Activated CD4-positive, alpha-beta T cell treated with anti-CD3 and anti-CD28 coated beads, Interleukin-2, amount 50 U/mL, for 48 hours (primary cell): ENCODE measurements at regions not wholly inside any gene's neighbourhood (a gene's known extent, or its start where the extent isn't known, plus 50 kb on each side); places are given as distances from the start of the nearest gene placed in this dataset.
"Not testable (repeated sequence)": the region's sequence is repeated elsewhere in the genome, so short reads cannot be mapped to it uniquely, and the experiment has no call there.

Experiments used
- DNase-seq, 2 experiments: peaks; one replicate each; pipeline ENCODE4 v3.0.0-alpha.2; 2020

DNA sequence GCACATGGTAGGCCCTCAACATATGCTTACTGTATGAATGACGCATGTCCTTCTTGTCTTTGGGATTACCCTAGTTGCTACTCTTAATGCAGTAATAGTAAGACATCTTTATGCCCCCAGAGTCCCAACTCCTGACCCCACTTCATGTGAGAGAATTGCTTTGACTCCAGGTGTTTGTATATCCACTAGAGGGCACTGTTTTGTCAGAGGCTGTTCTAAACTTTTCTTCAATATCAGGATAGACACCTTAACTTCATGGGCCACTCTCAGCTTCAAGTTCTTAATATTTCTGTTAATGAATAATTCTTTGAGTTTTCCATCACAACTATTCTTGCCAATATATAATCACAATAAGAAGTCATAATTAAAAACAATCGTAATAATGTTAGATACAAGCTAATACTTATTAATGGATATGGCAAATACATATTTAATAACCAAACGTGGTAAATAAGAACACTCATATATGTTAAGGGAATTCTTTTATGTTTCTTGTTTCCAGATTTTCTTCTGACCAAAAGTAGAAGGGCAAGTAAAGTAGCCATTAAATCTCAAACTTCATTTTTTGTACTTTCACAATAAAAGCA lies 337.2 kb upstream of the DNAJC19 start:
- DNase-seq, result no peak

- DNase-seq, result not testable (repeated sequence)
These were observed 335.0 kb upstream of the DNAJC19 start for GRCh38 chr3:181324516-181324915.

DNA sequence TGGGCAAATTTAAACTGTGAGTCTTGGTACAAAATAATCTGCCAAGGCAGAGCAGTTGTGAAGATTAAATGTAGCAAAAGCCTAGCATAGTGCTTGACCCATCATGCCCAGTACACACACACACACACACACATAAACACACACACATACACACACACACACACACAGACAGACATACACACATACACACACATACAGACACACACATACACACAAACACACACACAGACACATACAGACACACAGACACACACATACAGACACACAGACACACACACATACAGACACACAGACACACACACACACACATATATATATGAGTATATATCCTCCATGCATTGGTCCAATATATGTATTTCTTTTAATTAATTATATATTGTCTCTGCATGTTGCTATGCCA lies 328.8 kb upstream of the DNAJC19 start:
- DNase-seq, result no peak

GRCh38 chr3:181317508-181317907 lies 328.0 kb upstream of the DNAJC19 start:
- no peak for DNase-seq

DNA sequence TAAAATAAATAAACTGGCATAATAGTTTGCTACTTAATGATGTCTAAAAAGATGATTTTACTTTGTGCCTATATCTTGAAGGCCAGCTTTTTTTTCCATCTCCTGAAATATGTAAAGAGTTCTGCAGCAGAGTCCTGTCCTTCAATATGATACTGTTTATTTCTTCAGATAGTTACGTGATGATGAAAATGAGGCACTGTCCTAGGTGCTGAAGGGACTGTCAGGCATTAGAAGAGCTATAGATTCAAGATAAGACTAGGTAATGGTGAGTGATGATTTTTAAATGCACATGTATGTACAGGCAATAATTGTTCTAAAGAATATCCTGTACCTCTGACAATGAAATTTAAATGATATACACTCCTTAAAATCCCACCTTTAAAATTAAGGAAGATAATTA lies 326.9 kb upstream of the DNAJC19 start:
- no peak for DNase-seq

DNA sequence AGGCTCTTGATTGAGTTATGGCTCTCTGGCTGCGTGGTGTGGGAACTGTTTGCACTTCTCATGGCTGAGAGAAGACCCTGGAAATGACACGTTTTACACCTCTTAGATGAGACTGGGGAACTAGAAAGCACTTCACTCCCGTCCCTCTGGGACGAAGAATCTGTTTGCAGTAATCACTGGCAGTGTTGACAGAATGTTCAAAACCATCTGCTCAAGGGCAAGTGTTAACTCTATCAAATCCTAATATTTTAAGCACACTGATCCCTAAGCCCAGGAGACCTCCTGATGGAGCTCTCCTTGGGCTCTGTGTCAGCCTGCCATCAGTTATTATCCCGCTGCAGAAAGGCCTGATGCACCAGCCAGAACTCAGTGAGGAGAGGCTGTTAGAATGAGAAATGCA lies 323.8 kb upstream of the DNAJC19 start:
- no peak for DNase-seq

DNA sequence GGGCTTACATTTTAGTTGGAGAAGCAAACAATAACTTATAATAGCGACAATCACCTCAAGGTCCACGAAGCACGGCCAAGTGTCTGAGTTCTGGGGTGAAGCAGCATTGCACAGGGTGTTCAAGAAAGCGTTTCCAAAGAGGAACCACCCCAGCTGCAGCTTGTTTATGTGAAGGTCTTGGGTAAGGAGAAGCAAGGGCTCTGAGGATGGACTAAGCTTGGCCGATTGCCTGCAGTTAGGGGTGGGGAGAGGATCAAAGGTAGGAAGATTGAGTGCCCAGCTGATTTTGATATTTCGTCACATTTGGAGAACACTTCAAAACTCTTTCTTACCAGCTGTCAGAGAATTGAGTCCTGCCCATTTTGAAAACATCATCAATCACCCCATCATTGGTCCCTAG lies 321.6 kb upstream of the DNAJC19 start:
- DNase-seq, result no peak

DNA sequence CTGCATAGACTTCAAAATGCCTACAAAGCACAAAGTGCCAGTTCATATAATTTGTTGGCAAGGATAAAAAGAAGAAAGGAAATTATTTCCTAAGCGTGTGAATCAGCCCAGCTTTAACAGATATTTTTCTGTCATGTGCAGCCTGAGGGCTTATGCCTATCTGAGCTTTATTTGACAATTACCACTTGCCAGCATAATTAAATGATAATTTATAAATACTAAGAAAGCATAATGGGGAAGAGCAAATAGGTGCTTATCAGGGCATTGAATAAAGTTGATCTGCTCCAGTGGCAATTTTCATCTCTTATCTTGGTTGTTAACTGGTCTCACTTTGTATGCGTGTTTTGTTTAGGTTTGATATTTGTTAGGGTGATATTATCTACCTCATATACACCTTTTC lies 313.4 kb upstream of the DNAJC19 start:
- no peak for DNase-seq

DNA sequence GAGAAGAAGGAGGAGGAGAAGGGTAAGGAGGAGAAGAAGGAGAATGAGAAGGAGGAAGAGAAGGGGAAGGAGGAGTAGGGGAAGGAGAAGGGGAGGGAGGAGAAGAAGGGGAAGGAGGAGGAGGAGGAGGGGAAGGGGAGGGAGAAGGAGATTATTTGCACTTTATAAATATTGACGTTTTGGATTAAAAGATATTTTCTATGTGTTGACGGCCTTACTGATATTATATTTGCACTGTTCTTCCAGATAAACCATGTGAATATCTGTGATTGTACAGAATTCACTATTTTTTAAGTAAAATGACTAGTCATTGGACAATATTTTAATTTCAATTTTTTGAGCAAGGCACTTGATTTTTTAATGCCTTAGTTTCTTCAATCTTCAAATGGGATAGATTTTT lies 310.5 kb upstream of the DNAJC19 start:
- DNase-seq, result no peak

- no peak for DNase-seq
These were observed 308.9 kb upstream of the DNAJC19 start for GRCh38 chr3:181298421-181298820.

- no peak for DNase-seq
These were observed 303.4 kb upstream of the DNAJC19 start for GRCh38 chr3:181292984-181293383.

- no peak for DNase-seq
These were observed 301.4 kb upstream of the DNAJC19 start for GRCh38 chr3:181290941-181291340.

GRCh38 chr3:181289306-181289705 lies 299.8 kb upstream of the DNAJC19 start:
- no peak for DNase-seq

DNA sequence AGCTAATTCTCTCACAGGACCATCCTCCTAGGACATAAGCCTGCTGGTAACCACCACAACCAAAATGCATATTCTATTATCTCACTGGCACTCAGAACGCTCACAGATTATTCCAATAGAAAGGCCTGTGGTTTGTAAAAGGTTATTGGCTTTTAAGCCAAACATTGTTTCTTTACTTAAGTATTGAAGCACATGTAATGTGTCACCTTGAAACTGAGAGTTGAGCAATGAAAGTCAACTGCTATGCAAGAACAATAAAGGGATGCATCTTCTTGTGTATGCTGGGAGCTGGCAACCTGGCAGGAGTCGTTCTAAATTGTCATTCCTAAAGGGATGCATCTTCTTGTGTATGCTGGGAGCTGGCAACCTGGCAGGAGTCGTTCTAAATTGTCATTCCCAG lies 298.6 kb upstream of the DNAJC19 start:
- DNase-seq, result no peak

GRCh38 chr3:181279239-181279565 lies 289.7 kb upstream of the DNAJC19 start:
- no peak for DNase-seq

DNA sequence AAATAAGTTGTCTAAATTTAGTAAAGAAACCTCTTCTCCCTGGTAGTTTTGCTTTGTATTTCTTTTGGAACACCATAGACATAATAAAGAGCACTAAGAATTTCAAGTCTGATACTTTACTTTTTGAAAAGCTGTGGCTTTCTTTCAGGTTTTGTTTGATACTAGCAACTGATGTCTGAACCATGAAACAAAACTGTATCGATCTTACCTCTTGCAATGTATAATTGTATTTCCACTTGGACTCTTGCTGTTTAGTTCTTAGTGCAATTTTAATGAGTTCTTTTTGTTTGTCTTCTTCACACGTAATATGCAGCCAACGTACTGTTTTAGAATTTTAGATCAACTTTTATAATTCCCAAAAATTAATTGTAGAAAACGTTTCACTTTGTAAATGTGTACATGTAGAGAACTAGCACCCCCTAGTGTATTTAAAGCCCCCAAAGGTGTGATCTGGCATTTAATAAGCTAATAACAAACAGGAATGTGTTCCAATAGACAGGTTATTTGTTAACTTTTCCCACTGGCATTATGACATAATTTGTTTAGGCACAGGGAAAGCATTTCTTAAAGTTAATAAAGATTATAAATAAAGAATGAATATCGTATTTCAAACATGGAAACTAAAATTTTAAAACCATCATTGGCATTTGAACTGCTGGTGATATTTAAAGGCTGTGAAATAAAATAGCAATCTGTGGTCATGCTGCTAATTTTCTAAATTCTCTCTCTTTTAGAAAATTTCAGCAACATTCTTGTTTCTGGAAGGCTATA lies 289.1 kb upstream of the DNAJC19 start:
- no peak for DNase-seq

GRCh38 chr3:181276358-181276896 lies 286.9 kb upstream of the DNAJC19 start:
- DNase-seq, result no peak

DNA sequence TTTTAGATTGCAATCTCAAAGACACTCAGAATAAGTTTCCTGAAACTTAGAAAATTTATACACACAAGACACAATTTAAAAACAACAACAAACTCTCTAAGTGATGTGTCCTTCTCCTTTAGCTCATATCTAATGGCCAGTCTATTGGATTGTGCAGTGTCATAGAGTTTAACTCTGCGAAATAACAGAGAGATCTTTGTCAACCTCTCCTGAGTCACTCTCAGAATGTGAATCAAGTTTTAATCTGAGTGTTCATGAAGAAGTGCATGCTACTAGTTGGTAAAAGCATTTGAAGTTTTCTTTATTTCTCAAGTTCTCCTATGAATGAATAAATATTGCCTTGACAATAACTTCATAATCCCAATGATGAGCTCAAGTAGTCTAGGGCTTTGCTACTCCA lies 284.5 kb upstream of the DNAJC19 start:
- DNase-seq, result no peak

DNA sequence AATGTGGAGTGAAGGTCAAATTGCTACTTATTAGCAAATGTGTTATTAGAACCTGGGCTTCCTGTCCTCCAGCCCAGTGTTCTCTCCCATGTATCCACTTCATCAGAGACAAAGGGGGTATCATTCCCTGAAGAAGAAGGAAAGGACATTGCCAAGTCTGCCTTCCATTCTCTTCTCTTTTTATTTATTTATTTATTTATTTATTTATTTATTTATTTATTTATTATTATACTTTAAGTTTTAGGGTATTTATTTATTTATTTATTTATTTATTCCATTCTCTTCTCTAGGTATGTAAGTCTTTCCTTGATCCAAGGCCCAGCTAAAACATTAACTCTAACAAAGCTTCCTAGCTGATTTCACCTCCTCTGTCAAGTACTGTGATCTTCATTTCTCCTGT lies 277.8 kb upstream of the DNAJC19 start:
- DNase-seq, result no peak

DNA sequence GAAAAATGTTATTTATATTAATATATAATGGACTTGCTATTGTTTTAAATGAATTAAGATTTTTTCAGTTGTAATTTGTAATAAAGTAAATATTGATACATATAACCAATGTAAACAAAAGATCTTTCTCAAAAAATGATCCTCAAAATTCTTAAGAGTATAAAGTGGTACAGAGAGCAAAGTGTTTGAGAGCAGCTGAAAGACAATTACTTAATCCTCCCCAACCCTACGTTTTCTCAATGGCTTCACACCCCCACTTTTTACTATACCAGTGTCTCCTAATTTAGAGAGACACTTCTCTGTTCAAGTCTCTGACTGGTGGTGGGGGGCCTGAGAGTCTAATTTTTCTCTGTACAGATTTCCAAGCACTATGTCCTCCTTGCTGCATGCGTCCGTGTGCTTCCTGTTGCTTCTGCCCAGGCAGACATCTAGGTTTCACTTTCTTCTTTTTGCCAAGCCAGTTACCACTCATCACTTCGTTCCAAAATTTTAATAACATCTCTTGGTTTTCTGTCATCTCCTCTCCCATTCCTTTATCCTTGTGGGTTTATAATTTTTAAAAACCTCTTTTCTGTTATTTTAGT lies 276.3 kb upstream of the DNAJC19 start:
- no peak for DNase-seq

DNA sequence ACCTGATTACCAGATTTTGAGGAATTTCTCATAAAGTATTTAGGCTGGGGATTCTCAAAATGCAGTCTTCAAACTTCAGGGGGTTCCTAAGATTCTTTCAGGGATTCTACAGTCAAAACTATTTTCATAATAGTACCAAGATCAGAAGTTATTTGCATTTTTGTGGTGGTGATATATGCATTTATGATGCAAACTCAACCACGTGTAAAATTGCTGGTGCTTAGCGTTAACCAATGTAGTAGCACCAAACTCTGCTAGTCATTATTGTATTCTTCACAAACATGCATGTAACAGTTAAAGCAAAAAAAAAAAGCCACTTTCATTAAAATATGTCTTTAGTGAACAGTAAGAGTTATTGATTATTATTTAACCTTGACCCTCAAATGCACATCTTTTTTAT lies 274.9 kb upstream of the DNAJC19 start:
- DNase-seq, result no peak

DNA sequence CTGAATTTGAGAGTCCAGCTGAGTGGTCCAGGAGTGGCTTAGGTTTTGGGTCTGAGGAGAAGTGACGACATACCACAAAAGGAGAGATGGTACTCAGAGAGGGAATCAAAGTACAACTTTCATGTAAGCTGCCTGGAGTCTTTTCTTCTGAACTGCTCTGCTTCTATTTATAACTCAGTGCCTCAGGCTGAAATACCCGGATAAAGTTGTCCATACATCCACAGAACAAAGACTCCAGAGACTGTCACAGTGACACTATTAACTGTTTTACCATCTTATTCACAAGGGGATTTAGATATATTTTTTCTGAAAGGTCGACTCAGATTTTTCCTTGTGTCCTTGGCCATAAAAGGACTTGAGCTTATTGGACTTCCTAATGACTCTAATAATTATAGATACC lies 264.3 kb upstream of the DNAJC19 start:
- DNase-seq, result no peak

DNA sequence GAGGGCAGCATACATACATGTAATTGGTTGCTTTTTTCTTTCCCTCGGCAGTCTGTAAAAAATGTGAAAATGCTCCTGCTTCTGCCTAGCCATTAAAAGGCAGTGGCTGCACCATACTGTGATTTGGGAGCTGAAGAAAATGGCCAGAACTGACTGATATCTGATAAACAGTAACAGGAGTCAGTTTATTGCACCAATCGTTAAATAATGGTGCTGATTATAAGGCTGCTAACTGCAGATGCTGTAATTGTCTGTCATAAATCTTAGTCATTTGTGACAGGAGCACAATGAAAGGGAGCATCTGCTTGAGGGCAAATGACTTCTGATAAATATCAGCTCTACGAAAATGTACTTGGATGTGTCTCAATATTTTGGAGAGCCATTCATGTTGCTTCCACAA lies 263.1 kb upstream of the DNAJC19 start:
- DNase-seq, result no peak

- no peak for DNase-seq
These were observed 261.2 kb upstream of the DNAJC19 start for GRCh38 chr3:181250714-181251113.

GRCh38 chr3:181239441-181239840 lies 249.9 kb upstream of the DNAJC19 start:
- DNase-seq, result no peak
